ENCODE measurements at regions not wholly inside any gene's neighbourhood (a gene's known extent, or its start where the extent isn't known, plus 50 kb on each side); places are given as distances from the start of the nearest gene placed in this dataset.

DNA sequence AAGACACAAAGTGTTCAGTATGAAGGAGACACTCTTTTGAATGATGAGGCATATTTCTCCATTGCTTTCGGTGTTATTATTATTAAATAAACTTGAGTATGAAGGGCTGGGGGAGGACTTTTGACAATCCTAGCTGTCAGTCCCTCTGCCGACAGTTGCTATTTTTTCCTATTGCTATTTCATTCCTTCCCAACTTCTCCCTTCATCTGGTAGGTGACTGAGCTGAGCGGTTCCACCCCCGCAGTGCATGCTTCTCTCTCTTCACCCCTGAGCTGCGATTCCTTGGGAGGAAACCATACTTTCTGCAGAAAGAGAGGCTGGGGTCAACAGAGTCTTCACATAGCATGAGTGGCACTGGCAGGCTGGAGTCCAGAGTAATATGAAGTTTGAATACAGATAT is 261.2 kb upstream of the TAC1 start:
- TF ChIP-seq, protein P1, sequence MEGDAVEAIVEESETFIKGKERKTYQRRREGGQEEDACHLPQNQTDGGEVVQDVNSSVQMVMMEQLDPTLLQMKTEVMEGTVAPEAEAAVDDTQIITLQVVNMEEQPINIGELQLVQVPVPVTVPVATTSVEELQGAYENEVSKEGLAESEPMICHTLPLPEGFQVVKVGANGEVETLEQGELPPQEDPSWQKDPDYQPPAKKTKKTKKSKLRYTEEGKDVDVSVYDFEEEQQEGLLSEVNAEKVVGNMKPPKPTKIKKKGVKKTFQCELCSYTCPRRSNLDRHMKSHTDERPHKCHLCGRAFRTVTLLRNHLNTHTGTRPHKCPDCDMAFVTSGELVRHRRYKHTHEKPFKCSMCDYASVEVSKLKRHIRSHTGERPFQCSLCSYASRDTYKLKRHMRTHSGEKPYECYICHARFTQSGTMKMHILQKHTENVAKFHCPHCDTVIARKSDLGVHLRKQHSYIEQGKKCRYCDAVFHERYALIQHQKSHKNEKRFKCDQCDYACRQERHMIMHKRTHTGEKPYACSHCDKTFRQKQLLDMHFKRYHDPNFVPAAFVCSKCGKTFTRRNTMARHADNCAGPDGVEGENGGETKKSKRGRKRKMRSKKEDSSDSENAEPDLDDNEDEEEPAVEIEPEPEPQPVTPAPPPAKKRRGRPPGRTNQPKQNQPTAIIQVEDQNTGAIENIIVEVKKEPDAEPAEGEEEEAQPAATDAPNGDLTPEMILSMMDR (IDR thresholded peaks at IDR 0.05; ENCODE audit: low read length): no peak
- TF ChIP-seq EZH2 (IDR thresholded peaks at IDR 0.05; ENCODE audit: borderline replicate concordance, low read length): no peak

Data from OCI-LY1 (cell line).